Right renal pelvis (tissue), 4 donors: ENCODE measurements at regions not wholly inside any gene's neighbourhood (a gene's known extent, or its start where the extent isn't known, plus 50 kb on each side); places are given as distances from the start of the nearest gene placed in this dataset.

Experiments used
- DNase-seq, 4 donors: peaks; one replicate each; pipeline ENCODE4 v3.0.0-alpha.2; 2013; ENCODE audit warnings: low read depth in 4 of 4, low spot score in 3 of 4, missing footprints in 1 of 4

DNA sequence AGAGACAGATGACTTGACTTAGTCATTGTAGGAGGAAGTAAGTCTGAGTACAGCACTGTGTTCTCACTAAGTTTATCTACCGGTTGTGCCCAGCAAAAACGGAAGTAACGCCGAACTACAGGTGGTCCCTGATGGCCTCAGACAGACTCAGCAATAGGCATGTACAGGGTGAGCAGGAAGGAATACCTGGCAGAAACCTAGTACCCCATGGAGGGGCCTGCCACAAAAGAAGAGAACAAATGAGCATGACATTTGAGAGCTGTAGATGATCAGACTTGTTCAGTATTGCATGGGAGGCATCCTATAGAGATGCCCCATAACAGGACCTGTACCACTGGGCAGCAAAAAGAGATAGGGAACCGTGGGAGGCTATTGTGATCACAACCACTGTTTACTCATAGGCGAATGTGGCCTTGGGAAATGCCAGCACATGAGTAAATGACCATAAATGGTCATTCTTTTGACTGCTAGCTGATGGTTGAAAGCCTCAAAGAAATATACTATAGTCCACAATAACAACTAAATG, 106.4 kb upstream of the TAB2 start:
- DNase-seq, result no peak

DNA sequence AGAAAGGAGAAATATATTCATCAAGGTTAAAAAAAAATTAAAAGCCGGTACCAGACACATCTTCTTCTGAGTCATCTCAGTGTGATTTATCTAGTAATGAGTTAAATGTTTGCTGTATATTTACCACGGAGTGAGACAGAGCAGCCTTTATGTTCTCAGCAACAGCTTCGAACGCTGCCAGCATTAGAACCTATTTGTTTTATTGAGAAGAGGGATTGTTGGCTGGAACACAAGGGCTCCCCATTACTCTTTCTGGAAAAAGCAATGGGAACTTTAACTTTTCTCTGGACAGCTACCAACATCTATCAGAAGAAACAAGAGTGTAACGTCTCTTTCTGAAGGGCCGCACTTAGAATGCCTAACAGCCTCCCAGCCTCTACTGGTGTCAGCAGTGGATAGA, 105.3 kb upstream of the TAB2 start:
- DNase-seq, result no peak

DNA sequence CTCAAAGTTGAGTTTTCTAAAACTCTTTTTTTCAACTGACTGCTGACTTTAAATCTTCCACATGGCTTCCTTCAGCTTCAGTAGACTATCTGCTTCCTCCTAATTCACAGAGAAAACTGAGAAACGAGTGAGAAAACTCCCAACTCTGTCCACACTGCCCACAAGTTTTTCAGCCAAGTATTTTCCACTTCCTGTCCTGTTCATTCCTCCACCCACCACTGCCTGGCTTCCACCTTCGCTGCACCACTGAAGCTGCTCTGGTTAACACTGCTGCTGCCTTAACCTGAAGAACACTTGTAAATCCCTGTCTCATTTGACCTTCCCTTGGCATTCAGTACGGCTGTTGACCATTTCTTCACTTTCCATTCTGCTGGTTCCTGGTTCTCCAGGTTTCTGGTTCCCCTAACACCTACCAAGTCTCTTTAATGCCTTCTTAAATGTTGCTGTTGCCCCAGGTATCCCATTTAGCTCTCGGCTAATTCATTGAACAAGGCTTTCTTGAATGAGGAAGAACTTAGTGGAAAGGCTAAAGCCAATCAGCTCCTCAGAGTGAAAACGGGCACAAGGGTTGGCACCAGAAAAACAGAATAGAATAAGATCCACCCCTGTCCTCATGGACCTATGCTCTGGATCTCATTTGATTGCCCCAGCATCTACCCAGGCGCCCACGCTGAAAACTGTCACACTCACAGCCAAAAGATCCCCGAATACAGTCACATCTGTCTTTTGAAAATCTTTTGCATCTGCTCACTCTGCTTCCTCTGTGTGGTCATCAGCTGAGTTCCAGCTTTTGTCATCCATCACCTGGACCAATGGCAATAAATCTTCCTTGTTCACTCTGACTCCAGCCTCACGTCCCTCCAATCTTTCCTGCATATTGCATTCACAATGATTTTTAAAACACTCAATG, 104.4 kb upstream of the TAB2 start:
- no peak for DNase-seq

DNA sequence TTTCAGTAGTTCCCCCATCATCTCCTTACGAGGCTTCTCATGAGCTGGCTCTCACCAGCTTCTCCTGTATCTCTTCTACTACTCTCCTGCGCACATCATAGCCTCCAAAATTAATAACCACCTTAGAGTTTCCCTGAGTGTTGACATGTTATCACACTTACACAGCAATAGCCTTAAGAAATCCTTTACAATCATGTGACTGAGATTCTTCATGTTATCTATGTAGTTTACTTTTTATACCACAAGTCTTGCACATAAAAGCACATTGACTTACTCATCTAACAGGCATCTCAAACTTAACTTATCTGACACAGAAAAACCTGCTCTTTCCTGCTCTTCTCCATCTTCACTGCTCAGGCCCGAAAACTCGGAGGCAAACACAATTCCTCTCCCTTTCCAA, 103.7 kb upstream of the TAB2 start:
- DNase-seq, result no peak

DNA sequence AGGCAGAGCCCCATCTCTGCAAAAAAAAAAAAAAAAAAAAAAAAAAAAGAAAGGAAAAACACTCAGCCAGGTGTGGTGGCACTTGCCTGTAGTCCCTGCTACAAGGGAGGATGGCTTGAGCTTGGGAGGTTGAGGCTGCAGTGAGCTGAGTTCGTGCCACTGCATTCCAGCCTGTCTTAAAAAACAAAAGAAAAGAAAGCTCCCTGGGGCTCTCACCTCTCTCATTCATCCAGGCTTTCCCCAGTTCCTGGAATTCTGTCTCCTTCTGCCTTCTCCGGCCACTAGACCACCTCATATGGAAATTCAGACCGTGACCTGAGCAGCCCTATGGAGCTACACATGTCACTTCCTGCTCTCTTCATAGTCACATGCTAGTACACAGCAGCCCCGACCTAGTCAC, 101.1 kb upstream of the TAB2 start:
- DNase-seq, result no peak

DNA sequence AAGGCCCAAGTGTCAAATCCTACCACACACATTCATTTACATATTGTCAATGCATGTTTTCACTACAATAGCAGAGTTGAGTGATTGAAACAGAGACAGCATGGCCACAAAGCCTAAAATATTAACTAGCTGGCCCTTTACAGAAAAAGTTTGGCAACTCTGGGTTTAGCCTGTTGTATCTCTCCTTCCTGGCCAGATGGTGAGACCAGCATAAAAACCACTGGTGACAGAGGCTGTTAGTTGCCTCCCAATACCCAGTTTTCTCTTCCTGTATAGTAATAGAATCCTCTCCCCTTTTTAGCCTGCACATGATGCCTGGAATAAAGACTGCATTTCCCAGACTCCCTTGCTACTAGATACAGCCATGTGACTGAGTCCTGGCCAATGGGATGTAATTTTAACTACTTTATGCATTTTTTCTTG, 100.0 kb upstream of the TAB2 start:
- no peak for DNase-seq

DNA sequence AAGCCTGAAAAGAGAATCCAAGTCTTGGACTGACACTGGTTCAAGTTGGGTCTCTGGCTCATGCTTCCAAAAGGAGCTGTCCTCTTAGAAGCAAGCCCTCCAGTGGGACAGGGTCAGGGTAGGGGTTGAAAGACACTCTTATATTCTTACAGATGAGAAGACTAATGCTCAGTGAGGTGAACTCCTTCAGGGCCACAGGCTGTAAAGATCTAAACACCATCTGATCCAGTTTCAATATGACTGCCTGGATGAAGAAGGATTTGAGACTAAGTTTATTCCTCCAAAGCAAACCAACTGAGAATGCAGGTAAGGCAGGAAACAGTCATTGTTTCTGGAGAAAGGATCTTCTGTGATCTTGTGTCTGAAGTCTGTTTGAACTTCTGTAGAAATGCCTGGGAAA, 99.0 kb upstream of the TAB2 start:
- DNase-seq, result no peak

DNA sequence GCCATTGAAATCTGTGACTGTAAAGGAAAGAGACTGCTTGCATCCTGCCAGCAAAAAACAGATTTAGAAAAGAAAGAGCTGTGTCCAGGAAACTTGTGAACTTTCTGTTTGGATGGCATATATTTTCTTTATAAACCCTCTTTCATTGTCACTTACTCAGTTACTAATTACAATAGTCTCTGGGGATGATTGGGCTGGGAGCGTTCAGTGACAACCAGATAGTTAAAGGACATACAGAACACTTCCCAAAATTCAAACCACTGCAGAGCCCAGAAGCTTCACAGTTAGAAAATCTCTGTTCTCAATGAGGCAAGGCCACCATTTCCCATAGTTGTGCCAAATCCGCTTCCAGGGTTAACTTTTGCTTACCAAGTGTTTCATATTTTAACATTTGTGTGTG, 98.6 kb upstream of the TAB2 start:
- no peak for DNase-seq

DNA sequence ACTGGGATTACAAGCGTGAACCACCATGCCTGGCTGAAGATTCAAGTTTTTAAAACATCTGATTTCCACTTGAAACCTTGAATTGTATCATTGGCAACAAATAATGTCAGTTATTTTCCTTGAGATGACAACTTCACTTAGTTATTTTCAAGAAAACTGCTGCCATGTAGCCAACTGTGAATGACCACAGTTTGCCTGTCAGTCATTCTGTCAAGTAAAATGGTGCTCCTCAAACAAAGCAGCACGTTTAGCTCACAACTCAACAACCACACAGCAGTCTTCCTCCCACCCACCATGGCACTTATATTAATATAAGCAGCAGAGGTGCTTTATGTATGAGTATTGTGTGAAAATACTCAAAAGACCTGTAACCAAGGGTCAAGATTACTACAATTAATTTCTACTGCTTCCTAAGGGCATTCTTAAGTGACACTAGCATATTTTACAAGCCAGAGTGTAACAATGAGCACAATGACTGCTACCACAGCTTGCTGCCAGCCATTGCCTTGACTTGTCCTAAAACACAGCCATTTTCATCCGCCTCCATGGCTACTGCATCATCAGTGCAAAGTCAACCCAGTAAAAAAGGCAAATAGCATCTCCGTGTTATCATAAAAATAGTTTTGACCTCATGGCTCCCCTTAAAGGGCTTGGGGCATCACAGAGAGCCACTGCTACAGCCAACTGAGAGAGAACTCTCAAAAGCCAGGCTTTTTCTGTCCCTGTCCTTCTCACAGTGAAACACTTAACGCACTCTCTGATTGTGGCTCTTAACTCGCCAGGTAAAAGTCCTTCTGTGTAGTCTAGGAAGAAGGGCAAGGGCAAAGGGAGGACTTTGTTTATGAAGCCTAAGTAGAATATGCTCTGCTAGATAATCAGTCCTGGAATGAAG, 96.4 kb upstream of the TAB2 start:
- DNase-seq, result no peak

DNA sequence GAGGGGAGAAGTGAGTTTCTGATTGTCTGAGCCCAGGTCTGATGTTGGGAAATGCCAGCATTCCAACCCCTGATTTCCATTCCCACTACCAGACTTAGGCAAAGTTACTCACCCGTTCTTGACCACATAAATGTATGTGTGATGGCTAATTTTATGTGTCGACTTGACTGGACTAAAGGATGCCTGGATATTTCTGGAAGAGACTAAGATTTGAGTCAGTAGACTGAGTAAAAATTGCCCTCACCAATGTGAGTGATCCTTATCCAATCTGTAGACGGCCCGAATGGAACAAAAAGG, 95.8 kb upstream of the TAB2 start:
- DNase-seq, result no peak

DNA sequence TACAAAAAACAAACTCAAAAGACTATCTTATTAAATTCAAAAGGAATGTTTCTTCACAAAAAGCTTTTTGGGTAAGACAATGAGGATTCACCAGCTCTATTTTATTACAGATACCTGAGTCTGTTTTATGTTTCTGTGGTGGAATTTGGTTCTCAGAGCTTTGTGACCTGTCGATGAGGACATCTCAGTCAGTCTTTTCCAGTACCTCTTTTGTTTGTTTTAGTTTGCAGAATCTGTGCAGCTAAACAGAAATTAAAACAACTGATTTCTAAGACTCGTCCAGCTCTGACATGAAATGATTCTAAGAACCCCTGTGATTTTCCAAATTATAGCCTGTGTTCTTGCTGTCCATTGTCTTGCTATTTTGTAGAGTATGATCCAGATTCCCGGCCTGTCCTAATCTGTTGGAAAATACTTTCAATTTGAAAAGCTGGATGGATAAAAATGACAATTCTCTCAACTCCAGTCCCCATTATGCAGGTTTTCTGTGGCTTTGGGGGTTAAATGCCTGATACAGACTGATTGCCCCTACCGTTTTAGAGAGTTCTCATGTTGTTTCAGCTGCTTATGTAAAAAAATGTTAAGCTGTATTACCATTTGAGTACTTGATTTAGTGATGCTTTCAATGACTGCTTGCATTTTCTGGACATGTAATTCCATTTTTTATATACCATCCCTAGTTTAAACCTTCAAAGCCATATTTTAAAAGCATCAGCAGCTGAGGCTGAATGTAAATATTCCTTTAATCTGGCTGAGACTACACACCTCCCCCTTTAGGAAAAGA, 94.2 kb upstream of the TAB2 start:
- no peak for DNase-seq

DNA sequence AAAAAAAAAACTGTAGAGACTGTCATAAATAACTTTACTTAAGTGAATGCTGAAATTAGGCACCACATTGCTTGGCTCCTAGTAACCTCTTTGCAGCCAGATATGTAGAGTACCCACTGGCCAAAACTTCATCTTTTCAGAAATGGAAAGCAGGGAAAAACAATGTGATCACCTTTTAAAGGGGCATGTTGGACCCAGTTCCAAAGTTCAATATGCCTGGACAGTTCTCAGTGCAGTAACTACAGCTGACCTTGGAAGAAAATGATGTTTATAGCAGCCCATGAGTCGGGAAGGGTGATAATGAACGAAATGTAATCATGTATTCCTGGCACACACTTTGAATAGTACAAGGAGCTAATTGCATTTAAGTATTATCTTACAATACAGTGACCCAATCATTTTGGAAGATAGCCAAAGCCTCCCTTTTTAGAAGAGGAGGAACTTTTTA, 93.6 kb upstream of the TAB2 start:
- DNase-seq, result no peak

DNA sequence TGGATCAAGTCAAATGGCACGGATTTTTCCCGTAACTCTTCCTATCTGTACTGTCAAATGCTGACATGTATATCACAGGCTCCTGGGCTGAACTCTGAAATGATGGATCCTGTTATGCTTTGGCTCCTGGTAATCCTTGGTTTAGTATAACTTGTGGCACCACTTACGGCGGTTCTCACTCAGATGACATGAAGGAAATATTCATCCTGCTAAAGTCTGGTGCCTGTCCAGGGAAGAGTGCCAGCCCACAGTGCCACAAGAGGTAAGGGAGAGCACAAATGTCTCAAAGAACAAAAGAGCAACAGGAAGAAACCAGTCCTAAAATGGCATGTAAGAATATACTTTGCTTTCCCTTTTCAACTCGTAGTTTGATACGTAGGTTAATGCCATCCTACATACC, 93.1 kb upstream of the TAB2 start:
- no peak for DNase-seq

DNA sequence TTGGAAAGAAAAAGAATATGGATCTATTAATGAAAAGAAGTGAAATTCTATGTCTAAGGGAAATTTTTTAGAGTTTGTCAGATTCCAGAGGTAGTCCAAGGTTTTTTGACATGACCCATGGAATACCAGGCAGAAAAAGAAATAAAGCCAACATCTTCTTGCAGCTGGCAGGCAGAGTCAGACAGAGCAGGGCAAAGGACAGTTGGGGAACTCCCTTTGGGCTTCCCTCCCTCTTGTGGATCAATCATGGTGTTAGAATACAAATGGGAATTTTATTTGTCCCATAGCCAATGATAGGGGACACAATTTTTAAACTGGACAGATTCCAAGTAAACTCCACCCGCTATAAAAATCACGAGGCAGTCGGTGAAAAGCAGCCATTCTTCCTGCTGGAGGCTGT, 92.1 kb upstream of the TAB2 start:
- DNase-seq, result no peak

DNA sequence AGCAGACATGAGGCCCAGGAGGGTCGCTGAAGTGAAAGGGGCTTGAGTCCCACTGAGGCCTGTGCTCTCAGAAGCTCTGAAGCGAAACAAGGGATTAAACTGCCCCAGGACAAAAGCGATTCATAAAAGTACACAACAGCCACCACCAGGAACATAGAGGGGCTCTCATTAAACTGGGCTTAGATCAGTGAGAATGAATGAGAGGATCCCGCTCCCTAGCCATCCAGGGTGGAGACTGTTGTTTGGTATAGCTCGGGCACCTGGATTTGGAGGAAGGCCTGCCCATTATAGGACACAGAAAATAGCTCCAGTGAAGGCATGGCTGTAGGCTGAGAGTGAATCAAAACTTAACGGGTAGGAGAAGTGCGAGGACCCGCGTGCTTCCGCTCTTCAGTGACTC, 91.6 kb upstream of the TAB2 start:
- no peak for DNase-seq

DNA sequence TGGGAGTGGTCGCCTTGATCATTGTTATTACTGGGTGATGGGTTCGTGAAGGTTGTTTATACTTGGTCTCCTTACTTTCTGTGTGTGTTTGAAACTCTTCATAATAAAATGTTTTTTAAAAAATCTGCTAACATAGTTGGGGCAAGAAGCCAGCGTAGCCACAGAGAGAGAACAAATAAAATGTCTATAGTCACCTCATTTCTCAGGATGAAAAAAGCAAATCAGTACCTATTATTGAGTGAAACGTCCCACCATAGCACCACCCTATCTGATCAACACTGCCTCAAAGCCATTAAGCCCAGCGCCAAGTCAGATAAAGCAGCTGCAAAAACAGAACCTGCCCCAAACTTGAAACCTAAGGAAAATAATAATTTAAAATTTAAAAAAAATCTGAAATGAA, 89.7 kb upstream of the TAB2 start:
- no peak for DNase-seq

DNA sequence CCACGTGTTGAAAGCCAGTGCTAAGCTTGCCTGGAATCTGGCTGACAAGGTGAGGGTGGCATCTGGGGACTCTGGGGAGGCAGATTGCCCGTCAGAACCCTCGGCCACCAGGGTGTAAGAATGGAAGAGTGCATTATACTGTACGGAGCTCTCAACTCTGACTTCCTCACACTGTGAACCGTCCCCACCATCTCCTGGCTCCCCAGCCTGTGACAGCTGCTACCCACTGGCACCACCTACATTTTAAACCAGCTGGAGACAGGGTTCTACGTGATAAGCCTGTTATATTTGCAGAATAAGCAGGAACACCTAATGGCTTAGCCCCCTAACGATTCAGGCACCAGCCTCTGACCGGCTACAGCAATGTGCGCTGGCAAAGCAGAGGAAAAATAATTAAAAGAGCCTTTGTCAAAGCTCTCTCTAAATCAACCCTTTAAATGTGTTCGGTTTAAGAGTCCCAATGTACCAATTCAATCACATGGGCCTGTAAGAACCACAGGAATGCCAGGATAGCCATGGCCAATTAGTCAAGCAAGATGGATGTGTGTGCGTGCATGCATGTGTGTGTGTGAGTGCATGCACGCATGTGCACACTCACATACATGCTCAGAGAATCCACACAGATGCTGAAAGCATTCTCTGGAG, 89.1 kb upstream of the TAB2 start:
- DNase-seq, result no peak

DNA sequence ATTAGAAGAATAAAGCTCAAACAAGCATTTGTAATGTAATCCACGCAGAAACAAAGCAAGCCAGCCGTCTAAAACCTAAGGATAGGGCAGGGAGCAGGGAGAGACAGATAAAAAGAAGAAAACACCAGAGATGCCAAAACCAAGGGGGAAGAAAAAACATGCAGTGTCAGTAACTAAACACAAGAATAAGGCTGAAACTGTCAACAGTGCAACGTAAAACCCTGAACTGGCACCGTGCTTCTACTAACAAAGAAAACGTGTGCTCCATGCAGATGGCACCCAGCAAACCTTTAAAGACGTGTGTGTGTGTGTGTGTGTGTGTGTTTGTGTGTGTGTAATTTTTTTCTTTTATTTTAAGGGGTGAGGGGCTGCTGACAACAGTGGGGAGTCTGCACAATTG, 88.4 kb upstream of the TAB2 start:
- DNase-seq, result no peak

DNA sequence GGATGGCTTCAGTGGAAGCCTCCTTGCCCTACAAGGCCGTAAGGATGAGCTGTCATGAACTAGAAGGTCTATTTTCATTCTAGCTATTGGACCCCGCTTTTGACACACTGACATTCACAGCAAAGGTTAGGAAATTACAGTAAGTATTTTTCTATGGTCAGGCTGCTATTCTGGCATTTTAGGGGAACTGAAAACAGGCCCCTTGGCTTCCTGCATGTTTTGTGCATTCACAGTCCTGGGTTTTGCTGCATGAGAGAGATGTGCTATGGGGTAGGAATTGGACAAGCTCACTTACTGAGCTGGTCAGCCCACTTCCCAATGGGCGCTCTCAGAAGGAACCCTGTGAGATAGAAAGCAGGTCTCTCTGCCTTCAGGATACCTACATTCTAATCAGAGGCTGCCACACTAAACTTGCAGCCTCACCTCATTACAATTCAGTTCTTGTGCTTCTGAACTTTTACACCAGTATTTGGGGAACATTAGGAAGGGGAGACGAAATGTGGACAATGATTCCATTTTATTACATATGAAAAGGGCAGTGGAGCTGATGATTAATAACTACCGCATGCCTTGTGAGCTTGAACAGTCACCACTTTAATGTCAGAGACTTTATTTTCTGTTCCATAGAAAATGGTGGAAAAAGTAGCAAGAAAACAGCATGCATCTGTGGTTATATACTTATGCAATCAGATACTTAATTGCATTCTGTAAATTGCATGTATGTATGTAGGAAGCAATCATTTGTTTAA, 86.6 kb upstream of the TAB2 start:
- DNase-seq, result no peak

DNA sequence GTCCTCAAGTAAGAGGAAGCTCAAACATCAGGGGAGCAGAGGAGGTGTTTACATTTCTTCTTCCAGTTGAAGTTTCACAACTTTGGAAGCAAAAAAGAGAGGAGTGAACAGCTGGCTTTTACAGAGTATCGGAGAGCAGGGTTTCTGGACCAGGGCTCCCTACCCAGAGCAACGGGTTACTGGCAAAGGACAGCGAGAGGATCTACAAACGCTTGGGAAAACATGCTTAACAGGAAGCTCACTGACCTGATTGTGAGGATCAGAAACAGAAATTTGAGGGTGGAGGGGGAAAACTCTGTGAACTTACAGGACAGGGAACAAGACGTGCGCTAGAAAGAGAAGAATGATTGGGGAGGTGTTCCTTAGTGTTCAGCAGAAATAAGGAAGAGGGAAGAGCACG, 85.7 kb upstream of the TAB2 start:
- no peak for DNase-seq
